Astrocyte of the cerebellum (primary cell): ENCODE measurements at regions not wholly inside any gene's neighbourhood (a gene's known extent, or its start where the extent isn't known, plus 50 kb on each side); places are given as distances from the start of the nearest gene placed in this dataset.

ENCODE experiments used
- DNase-seq: peaks from one replicate; pipeline ENCODE4 v3.0.0-alpha.2; 2011; ENCODE audit warnings: low read depth
- H3K4me3 ChIP-seq: 2 replicates; pipeline ENCODE4 v1.5.1; 2011; ENCODE audit warnings: mild to moderate bottlenecking, low read depth, low read length, moderate library complexity
- in situ Hi-C: cut with HindIII; loops from 2 replicates; pipeline ENCODE4 v1.10.0; 2017; ENCODE audit warnings: low sequenced_read_pairs
- TF ChIP-seq, protein P1 (sequence below): IDR thresholded peaks from 2 replicates; pipeline ENCODE4 v1.5.1; 2012; ENCODE audit warnings: low read length, low read depth, moderate library complexity, mild to moderate bottlenecking; ENCODE audit errors: missing control alignments

DNA sequence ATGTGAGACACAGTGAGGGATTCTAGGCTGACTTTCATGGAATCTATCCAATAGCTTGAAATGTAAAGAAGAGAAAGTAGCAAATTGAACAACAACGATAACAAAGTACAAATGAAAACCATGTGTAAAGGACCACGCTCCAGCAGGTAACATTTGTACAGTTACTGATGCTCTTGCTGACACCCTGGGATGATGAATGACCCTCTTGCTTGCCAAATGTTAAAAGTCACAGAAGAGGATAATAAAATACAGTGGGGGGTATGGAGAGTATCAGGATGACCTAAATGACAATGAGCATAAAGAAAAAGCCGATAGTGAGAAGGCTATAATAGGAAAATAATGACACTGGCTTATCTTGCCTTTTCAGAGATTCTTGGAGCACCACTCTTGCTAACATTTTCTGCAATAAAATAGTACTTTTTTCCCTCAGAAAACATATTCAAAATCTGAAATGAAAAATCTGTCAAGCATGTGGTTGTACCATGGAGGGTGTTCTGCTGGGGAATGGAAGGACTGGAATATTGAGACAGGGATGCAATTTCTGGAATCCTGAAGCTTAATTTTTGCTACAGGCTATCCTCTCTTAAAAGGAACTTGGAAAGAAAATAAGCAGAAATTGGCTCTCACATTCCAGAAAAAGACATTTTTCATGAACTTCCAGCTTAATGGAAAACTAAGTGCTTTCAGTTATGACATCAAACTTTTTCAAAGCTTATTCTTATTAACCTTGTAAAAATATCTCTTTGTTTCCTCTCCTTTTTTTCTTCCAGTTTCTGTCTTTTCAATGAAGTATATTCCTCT, 303.2 kb upstream of the GHITM start:
- no peak for DNase-seq
- in situ Hi-C loops = no loop called here
- TF ChIP-seq, protein P1, sequence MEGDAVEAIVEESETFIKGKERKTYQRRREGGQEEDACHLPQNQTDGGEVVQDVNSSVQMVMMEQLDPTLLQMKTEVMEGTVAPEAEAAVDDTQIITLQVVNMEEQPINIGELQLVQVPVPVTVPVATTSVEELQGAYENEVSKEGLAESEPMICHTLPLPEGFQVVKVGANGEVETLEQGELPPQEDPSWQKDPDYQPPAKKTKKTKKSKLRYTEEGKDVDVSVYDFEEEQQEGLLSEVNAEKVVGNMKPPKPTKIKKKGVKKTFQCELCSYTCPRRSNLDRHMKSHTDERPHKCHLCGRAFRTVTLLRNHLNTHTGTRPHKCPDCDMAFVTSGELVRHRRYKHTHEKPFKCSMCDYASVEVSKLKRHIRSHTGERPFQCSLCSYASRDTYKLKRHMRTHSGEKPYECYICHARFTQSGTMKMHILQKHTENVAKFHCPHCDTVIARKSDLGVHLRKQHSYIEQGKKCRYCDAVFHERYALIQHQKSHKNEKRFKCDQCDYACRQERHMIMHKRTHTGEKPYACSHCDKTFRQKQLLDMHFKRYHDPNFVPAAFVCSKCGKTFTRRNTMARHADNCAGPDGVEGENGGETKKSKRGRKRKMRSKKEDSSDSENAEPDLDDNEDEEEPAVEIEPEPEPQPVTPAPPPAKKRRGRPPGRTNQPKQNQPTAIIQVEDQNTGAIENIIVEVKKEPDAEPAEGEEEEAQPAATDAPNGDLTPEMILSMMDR = no peak
- H3K4me3 ChIP-seq = no peak overlapping the region

DNA sequence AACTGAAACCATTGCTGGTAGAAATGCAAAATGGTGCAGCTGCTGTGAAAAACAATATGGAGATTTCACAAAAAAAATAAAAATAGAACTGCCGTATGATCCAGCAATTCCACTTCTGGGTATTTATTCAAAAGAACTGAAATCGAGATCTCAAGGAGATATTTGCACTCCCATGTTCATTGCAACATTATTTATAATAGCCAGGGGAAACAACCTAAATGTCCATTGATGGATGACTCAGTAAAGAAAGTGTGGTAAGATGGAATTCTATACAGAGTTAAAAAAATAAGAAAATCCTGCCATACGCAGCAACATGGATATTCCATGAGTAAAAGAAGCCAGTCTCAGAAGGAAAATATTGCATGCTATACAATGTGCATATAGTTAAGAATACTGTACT, 290.6 kb upstream of the GHITM start:
- no peak overlapping the region for H3K4me3 ChIP-seq
- no peak for DNase-seq
- TF ChIP-seq, protein P1 = no peak
- in situ Hi-C loops = no loop called here

DNA sequence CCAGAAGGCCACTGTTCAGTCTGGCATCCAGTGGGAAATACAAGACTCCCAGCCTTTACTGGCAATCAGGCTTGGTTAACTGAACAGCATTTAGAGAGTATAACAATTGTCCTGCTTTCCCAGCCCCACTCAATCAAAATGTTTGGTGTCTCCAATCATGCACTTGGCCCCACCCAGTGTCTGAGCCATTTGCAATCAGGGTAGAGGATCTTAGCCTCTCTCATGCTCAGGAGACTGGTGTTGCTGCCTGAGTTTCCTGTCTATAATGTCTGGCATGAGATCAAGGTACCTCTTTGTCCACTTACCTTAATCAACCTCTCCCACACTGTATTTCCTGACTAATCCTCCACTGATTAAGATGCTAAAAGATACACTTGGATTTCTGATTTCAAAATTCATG, 290.2 kb upstream of the GHITM start:
- in situ Hi-C loops = no loop called here
- DNase-seq = no peak
- H3K4me3 ChIP-seq = no peak overlapping the region
- TF ChIP-seq, protein P1 = no peak

DNA sequence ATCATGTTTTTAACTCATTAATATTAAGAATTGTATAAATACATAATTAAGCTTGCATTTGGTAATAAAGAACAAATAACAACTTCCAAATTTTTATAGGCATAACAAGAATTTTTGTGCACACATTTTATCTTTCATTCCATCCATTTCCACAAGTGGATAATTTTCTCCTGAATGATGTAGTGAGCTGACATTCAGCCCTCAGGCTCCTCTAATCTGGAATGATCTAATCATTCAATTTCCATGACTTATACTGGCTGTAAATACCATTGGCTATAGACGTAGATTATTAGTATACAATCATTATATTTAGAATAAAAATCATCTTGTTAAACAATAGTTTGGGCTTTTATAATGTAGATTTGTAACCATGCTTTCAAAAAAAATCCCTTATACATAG, 287.2 kb upstream of the GHITM start:
- no peak for DNase-seq
- TF ChIP-seq, protein P1 = no peak
- H3K4me3 ChIP-seq = no peak overlapping the region
- in situ Hi-C loops = no loop called here

DNA sequence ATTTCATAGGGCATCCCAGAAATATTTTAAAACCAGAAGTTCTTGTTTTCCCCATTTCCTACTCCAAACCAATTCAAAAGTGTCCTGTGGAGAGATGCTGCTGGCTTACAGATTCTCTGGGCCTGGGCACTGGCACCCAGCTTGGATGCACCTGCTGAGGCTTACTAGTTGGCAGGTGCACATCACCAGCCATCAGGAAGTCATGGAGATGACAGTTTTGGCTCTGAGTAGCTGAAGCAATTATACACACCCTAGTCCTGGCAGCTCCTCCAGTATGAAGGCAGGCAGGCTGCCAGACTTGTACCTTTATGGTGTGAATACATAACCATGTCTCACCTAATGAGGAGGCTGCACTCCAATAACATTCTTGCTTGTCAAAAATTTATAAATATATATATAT, 276.6 kb upstream of the GHITM start:
- TF ChIP-seq, protein P1 = no peak
- no peak overlapping the region for H3K4me3 ChIP-seq
- in situ Hi-C loops = no loop called here
- no peak for DNase-seq

DNA sequence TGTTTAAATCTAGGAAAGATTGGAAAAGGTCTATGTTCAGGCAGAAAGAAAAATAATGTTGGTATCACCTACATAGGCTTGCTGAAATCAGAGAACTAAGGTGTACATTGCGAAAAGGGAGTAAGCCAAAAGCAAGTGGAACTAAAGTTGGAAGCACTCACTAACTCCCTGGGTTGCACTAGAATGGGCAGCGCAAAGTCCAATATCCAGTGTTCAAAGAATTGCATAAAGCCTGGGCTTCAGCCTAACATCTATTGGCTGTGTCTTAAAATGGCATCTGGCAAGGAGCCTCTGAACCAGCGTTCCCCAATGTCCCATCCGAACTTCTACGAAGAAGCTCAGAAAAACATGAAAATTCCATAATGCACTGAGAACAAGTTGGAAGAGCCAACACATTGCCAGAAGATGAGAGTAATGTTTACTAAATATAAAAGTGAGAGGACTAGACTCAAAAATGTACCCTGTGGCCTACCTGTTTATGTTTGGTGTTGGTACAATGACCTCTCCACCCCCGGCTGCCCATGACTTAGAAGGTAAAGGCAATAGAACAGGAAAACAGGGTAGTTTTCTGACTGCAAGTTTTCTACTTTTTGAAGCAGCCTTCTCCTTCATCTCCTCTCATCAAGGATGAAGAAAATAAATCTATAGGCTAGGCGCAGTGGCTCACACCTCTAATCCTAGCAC, 275.9 kb upstream of the GHITM start:
- in situ Hi-C loops = no loop called here
- H3K4me3 ChIP-seq = no peak overlapping the region
- TF ChIP-seq, protein P1 = no peak
- no peak for DNase-seq
